ENCODE measurements at regions not wholly inside any gene's neighbourhood (a gene's known extent, or its start where the extent isn't known, plus 50 kb on each side); places are given as distances from the start of the nearest gene placed in this dataset.
"Not testable (repeated sequence)": the region's sequence is repeated elsewhere in the genome, so short reads cannot be mapped to it uniquely, and the experiment has no call there.

DNA sequence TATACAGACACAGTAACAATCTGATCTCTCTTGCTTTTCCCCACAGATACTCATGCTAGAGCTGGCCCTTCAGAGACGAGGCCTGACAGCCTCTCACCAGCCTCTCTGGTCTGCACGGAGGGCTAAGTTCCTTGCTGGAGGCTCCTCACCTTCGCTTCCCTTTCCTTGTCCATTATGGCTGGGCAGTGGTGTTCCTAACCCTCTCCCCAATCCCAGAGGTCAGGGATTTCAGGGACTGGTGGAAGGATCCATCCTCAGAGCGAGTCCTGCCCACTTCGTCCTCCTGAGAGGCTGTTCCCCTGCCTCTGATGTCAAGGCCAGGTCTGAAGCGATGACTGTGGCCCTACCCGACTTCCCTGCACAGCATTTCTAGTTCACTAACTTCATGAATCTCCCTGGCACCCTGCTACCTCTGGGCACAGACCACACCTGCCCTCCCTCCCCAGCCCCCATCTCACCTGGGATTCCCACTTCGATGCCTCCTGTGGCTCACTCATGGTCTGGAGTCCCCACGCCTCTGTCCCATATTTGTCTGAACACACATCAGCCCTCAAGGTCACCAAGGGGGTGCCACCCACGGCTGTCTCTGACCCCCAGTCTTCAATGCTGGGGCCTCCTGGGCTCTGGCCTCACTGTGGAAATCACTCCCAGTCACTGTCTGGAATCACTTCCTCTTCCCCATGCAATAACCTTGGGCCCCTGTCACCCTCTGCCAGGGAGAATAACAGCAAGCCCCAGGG, 124.9 kb upstream of the PRR20G start:
- no peak for FAIRE-seq

- FAIRE-seq = not testable (repeated sequence)
Observed at GRCh38 chr3:127411875-127412274, 124.0 kb upstream of the PRR20G start.

- no peak for FAIRE-seq
Observed at GRCh38 chr3:127411083-127411727, 123.4 kb upstream of the PRR20G start.

DNA sequence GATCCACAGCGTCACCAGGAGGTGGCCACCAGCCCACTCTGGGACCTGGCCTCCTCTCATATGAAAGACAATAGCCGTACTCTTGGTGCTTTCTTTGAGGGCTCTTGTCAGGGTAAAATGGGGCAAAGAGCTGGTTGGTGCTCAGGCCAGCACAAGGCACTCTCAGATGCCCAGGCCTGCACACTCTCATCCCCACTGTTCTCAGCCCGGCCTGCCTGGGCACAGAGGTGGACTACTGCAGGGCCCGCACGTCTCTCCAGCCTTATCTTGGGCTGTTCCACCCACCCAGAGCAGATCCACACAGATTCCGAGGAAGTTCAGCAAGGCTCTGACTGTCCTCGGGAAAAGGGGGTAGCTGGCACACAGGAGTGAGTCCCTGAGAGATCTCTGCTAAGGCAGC, 122.8 kb upstream of the PRR20G start:
- FAIRE-seq = no peak

DNA sequence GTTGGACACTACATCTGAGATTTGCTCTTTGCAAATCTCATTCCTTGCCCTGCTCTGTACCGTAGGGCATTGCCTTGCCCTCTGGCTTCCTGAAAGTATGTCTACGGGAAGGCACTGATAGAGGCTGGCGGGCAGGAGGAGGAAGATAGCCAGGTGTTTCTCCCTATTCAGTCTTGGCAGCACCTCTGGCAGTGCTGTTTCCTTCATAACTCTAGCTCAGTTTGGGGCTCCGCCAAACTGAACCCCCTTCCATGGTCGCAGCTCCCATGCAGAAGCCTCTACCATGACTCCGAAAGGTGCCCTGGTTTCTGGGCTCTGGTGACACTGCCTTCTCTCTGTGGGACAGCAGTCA, 122.3 kb upstream of the PRR20G start:
- no peak for FAIRE-seq

GRCh38 chr3:127409421-127410136, 121.7 kb upstream of the PRR20G start:
- FAIRE-seq = no peak

GRCh38 chr3:127408684-127409420, 121.0 kb upstream of the PRR20G start:
- FAIRE-seq = no peak

- no peak for FAIRE-seq
Observed at GRCh38 chr3:127408022-127408683, 120.3 kb upstream of the PRR20G start.

DNA sequence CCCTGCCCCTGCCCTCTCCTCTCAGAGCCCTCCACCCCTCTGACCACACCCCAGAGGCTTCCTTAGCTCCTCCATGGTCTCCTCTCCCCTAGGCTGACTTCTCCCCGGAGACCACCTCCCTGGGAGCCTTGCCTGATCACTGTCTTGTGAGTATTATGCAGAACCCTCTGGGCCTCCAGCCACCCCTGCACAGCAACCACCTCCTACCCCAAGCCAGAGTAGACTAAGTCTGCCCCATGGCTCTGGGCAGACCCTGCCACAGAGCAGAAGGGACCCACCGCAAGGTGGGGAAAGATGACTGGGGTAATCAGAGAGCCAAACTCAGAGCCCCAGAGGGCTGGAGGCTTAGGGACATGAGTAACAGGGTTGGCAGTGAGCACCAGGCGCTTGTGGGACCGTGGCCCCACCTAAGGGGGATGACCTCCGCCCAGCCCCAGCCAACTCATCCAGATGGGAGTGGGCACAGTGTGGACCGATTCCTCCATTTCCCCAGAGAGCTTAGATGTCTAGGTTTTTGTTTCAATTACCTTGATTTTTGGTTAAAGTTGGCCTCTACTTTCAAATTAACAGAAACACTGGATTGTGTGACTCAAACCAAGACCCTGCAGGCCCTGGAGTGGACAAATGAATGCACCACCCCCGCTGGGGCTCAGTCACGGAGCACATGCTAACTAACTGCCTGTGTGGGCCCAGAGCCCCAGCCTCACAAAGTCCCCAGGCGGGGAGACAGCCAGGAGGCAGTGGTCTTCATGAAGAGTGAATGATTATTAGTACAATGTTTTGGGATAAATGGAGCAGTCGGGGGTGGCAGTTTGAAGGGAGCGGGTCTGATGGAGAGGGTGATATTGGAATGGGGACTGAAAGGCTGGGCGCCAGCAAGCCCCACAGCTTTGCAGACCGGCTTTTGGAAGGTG, 119.4 kb upstream of the PRR20G start:
- no peak for FAIRE-seq

DNA sequence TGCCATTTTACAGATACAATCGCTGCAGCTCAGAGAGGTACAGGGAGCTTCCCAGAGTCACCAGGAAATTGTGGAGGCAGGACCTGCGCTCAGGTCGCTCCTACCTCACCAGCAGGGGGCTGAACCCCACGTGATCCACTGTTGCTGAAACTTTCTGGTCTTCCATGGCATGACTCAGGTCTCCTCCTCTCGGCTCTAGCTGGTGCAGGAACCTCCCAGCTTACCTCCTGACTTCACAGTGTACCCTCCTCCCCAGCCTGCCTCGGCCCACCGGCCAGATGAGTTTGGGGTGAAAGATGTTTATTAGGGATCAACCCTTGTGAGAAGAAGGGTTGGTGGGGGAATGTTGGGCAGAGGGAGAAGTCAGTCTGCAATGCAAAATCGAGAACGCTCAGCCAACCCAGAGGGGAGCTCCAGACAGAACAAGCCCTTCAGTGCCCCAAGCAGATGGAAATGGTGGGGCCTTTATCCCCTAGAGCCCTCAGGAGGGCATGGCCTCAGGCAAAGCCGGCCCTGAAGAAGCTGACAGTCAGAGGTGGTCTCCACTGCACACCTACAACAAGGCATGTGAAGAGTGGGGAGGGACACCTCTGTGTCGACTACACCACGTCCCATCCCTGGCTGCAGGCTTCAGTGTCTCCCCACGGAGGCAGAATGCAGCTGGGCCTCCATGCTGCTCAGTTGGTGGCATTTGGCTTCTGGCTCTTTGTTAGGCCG, 118.6 kb upstream of the PRR20G start:
- no peak for FAIRE-seq

GRCh38 chr3:127405791-127406190, 117.9 kb upstream of the PRR20G start:
- no peak for FAIRE-seq

GRCh38 chr3:127405010-127405598, 117.3 kb upstream of the PRR20G start:
- no peak for FAIRE-seq

- no peak for FAIRE-seq
Observed at GRCh38 chr3:127404221-127405009, 116.6 kb upstream of the PRR20G start.

GRCh38 chr3:127403795-127404194, 115.9 kb upstream of the PRR20G start:
- FAIRE-seq = no peak

DNA sequence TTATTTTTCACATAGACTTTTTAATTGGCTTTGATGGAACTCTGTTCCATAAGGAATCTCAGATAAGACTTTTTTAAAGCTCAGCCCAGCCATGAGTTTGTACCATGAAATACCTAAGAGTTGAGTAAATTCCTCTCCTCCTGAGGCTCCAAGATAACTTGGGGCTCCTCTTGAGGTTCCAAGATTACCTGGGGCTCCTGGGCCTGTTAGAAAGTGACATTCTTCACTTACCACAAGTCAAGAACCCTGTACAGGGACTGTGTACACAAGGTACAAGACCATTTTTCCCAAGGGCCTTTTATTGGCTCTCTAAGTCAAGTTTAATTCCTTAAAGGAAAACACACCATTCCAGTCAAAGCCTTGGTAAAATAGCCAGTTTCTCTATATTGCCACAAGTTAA, 111.3 kb upstream of the PRR20G start:
- FAIRE-seq = no peak

- no peak for FAIRE-seq
Observed at GRCh38 chr3:127396473-127396872, 108.6 kb upstream of the PRR20G start.

DNA sequence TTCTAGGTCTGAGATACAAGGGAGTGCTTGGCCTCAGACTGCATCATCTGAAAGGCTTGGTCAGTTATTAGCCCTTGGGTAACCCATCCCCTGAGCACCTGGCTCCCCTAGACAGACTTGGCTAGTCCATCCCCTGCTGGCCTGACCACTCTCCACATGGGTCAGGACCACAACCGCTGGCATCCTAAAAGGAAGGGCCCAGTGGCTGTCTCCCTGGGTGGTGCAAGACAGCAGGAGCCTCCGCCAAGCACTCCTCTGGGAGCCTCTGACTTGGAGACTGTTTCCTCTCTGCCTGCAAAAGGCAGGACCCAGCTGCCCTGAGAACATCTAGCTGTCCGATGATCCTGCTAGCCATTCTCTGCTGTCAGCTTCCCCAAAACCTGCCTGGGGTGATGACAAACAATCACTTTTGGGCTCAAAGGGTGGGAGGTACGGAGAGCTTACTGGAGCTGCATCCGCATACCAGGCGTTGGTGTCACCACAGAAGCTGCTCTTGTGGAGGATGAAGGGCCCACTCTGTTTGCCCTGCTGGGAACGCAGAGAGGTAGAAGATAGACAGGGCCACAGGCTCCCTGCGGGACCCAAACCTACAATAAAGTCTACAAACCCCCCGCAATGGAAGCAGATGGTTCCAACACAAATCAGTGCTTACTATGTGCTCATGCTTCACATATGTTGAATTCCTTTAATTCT, 108.0 kb upstream of the PRR20G start:
- no peak for FAIRE-seq

DNA sequence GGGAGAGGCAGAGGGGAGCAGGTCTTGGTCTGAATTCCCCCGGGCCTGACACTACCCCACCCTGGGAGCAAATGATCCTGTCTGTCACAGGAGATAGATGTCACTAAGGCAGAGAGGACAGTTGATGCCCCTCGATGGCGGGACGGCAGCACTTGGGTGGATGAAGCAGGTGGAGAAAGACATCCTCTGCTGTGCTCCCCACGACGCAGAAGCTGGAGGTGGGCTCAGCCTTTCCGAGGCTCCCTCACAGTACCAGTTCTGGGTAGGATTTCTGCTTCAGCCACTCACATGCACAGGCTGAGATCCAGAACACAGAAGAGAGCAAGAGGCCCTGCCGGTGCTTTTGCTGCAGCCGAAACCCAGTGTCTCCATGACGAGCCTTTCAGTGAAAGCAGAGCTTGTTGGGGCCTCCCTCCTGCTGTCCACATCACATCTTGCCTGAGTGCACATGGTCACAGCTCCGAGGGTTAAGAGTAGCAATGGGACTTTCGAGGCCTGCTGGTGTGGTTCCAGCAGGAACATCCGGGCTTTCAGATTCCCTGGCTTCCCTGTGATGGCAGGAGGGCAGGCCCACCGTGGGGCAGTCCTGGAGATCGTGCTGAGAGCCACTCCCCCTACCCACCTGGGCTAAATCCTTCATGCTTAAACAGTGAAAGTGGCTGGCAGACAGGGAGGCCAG, 107.3 kb upstream of the PRR20G start:
- no peak for FAIRE-seq

GRCh38 chr3:127394031-127394430, 106.2 kb upstream of the PRR20G start:
- FAIRE-seq = no peak

All from islet of Langerhans (tissue), 1 donor.